Hypothalamus (tissue), 51 donors: ENCODE measurements at regions not wholly inside any gene's neighbourhood (a gene's known extent, or its start where the extent isn't known, plus 50 kb on each side); places are given as distances from the start of the nearest gene placed in this dataset.
"Not testable (repeated sequence)": the region's sequence is repeated elsewhere in the genome, so short reads cannot be mapped to it uniquely, and the experiment has no call there.

Source experiments
- DNase-seq, 51 donors: peaks; one replicate each; lab custom pipeline; 2025; lab: John Stamatoyannopoulos, UW

DNA sequence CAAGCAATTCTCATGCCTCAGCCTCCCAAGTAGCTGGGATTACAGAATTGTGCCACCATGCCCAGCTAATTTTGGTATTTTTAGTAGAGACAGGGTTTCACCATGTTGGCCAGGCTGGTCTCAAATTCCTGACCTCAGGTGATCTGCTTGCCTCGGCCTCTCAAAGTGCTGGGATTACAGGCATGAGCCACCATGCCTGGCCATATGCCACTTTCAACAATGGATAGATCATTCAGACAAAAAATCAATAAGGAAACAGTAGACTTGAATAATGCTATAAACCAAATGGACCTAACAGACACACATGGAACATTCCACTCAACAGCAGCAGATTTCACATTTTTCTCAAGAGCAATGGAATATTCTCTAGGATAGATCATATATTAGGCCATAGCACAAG, 50.5 kb upstream of the RALGPS2 start:
- not testable (repeated sequence) for DNase-seq
